ENCODE measurements at regions not wholly inside any gene's neighbourhood (a gene's known extent, or its start where the extent isn't known, plus 50 kb on each side); places are given as distances from the start of the nearest gene placed in this dataset.

DNA sequence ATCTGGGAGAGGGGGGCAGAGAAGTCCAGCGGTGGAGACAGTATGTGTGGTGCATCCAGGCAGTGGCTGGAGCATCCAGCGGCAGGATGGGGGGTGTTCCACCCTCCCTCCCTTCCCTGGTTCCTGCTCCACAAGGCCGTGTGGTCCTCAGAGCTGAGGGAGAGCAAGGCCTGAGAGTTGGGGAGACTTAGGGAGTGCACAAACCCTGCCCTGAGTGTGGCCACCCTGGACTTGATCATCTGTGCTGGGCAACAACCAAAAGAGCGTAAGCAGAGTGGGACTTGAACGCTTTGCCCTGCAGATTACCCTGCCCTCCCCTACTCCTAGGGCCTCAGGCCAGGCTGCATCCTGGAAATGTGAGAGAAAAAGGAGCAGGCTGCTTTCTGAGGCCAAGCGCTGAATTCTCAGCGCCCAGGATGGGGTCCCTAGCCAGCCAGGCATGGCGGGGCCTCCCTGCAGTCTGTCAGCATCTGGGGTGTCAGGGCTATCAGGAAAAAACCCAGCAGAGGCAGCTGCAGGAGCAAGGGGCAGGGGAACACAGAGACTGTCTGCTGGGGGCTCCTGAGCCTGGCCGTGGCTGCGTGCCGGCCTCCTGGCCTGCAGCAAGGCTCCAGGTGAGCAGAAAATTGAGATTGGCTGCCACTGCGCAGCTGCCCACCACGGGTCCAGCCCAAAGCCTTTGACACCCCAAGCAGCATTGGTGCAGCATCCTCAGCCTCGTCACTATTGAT lies 266.2 kb downstream of the NPHP4 start:
- TF ChIP-seq CTCF (conservative IDR thresholded peaks at IDR 0.05; ENCODE audit: low read length): no peak
- H3K4me3 ChIP-seq (ENCODE audit: low read length): no peak overlapping the region
- DNase-seq (ENCODE audit: low read depth): no peak

GRCh38 chr1:5725406-5725805 lies 266.8 kb downstream of the NPHP4 start:
- no peak for TF ChIP-seq CTCF (conservative IDR thresholded peaks at IDR 0.05; ENCODE audit: low read length)
- DNase-seq (ENCODE audit: low read depth): no peak
- H3K4me3 ChIP-seq (ENCODE audit: low read length): no peak overlapping the region

GRCh38 chr1:5724847-5725246 lies 267.4 kb downstream of the NPHP4 start:
- no peak overlapping the region for H3K4me3 ChIP-seq (ENCODE audit: low read length)
- DNase-seq (ENCODE audit: low read depth): no peak
- TF ChIP-seq CTCF (conservative IDR thresholded peaks at IDR 0.05; ENCODE audit: low read length): no peak

DNA sequence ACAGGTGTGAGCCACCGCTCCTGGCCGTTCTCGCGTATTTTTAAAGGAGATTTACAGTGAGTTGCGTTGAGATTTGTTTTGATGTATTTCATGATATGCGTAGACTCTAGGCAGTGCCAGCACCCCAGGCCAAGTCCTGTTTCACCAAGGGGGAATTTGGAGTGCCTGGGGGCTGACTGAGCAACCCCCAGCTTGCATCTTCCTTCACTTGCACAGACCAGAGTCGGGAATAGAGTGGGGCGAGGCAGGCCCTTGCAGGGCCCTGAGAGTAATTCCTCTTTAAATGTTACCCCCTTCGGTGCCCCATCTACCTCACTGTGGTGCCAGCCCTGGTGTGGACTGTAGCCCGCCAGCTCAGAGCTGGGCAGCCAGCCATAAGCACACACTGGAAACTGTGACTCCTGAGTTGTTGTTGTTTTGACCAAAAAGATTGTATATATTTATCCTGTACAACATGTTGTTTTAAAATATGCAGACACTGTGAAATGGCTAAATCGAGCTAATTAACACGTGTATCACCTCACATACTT lies 269.5 kb downstream of the NPHP4 start:
- DNase-seq (ENCODE audit: low read depth): no peak
- H3K4me3 ChIP-seq (ENCODE audit: low read length): no peak overlapping the region
- no peak for TF ChIP-seq CTCF (conservative IDR thresholded peaks at IDR 0.05; ENCODE audit: low read length)

DNA sequence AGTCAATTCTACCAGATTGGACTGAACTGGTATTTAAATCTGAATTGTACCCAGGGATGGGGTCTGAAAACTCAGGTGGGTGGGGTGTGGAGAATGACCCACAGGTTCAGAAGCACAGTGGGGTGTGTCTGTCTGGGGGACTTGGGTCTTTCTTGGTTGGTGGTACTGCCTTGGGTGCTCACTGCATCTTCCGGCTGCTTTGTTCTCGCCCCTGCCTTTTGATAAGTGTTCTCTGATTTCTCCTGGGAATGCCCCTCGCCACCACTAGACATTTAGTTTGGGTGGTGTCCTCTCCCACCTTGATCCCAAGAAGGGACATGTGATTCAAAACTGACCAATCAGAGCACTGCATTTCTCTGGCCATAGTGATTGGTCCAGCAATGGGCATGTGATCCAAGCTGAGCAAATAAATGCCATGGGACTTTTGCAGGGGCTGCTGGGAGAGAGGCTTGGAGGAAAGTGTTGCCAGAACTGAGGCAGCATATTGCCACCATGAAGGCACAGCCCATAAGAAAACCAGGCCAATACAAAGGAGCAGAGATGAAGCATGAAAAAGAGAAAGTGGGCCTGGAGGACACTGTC lies 270.5 kb downstream of the NPHP4 start:
- no peak overlapping the region for H3K4me3 ChIP-seq (ENCODE audit: low read length)
- TF ChIP-seq CTCF (conservative IDR thresholded peaks at IDR 0.05; ENCODE audit: low read length): no peak
- no peak for DNase-seq (ENCODE audit: low read depth)

DNA sequence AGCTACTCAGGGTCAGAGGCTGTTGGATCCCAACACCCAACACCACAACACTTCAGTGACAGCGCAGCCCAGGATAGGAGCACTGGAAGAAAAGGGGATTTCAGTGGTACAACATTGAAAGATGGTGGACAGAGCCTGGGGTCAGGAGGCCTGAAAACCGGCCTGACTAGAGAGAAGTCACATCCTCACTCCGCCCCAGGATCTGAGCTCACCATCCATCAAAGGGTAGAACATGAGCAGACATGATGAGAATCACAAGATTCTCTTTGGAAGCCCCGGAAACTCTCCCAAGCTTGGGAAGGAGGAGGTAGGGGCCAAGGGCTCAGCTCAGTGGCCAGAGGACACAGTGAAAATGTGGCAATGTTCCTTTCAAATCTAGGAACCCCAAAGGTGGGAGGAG lies 271.3 kb downstream of the NPHP4 start:
- no peak for DNase-seq (ENCODE audit: low read depth)
- TF ChIP-seq CTCF (conservative IDR thresholded peaks at IDR 0.05; ENCODE audit: low read length): no peak
- H3K4me3 ChIP-seq (ENCODE audit: low read length): no peak overlapping the region

DNA sequence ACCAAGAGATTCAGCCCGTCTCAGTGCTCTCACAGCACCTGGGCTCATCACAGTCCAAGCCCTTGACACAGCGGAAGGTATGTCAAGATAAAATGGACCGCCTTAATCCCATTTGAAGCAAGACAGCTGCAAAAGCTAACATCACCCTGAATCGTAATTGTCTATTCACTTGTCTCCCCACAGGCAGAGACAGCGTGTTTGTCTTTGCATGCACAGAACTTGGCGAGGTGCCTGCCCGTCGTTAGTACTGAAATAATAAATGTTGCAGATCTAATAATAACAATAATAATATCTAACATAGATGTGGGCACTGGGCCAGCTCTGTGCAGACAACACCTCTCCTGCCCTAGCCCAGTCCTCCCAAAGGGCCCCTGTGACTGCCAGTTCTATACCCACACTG lies 271.7 kb downstream of the NPHP4 start:
- DNase-seq (ENCODE audit: low read depth): no peak
- no peak for TF ChIP-seq CTCF (conservative IDR thresholded peaks at IDR 0.05; ENCODE audit: low read length)
- H3K4me3 ChIP-seq (ENCODE audit: low read length): no peak overlapping the region
